ENCODE measurements at regions not wholly inside any gene's neighbourhood (a gene's known extent, or its start where the extent isn't known, plus 50 kb on each side); places are given as distances from the start of the nearest gene placed in this dataset.

DNA sequence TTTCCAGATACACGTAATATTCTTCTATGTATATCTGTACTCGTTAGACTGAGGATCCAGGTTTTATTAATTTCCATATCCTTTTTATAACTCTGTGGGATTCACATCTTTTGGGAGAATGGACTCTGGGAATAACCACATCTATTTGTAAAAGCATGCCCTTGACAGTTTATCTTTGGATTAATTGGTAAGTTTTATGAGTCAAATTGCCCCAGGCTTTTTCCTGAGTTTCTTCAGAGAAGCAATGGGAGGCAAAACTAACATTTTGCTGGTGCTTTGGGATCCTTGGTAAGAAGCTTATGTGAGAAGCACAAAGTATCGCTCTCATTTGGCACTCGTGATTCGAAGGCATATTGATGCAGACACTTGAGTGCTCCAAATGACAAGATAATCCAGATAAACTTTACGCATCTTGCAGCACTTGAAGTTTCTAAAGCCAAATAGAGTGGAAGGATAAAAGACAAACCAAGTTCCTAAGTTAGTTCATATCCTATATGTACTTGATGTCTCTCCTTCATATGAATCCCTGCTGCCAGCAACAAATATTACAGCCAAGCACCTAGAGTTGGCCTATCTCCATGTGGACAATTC, 324.7 kb downstream of the TLE4 start:
- BruUV-seq (replicated peaks), result no TSS peak
- CTCF ChIA-PET, result interaction anchor here (0.6 kb wide), 1 partner anchor 14 kb away, joined by 3 read pairs; no protein-coding TSS in a partner anchor
- Mint-ChIP-seq H3K9me3 (ENCODE audit: unreplicated experiment) (no peaks in the 10 kb centered on the region), H3K4me1 (ENCODE audit: insufficient read depth, unreplicated experiment) (peaks cover 4% of the 10 kb centered on the region), H3K27me3 (ENCODE audit: insufficient read depth, unreplicated experiment) (no peaks in the 10 kb centered on the region), H3K27ac (ENCODE audit: low read depth, unreplicated experiment) (no peak overlapping the region), H3K4me3 (ENCODE audit: unreplicated experiment) (no peak overlapping the region), H3K36me3 (ENCODE audit: insufficient read depth, unreplicated experiment) (no peaks in the 10 kb centered on the region)
- peak; percentile 60 for DNase-seq (ENCODE audit: unreplicated experiment)
- TF ChIP-seq, protein P1, sequence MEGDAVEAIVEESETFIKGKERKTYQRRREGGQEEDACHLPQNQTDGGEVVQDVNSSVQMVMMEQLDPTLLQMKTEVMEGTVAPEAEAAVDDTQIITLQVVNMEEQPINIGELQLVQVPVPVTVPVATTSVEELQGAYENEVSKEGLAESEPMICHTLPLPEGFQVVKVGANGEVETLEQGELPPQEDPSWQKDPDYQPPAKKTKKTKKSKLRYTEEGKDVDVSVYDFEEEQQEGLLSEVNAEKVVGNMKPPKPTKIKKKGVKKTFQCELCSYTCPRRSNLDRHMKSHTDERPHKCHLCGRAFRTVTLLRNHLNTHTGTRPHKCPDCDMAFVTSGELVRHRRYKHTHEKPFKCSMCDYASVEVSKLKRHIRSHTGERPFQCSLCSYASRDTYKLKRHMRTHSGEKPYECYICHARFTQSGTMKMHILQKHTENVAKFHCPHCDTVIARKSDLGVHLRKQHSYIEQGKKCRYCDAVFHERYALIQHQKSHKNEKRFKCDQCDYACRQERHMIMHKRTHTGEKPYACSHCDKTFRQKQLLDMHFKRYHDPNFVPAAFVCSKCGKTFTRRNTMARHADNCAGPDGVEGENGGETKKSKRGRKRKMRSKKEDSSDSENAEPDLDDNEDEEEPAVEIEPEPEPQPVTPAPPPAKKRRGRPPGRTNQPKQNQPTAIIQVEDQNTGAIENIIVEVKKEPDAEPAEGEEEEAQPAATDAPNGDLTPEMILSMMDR (IDR thresholded peaks at IDR 0.05; ENCODE audit: unreplicated experiment), result no peak
- intact Hi-C loops (cut with micrococcal nuclease), result no loop called here
- POLR2A ChIA-PET, result interaction anchor here (0.7 kb wide), 1 partner anchor 9 kb away, joined by 3 read pairs; no protein-coding TSS in a partner anchor

DNA sequence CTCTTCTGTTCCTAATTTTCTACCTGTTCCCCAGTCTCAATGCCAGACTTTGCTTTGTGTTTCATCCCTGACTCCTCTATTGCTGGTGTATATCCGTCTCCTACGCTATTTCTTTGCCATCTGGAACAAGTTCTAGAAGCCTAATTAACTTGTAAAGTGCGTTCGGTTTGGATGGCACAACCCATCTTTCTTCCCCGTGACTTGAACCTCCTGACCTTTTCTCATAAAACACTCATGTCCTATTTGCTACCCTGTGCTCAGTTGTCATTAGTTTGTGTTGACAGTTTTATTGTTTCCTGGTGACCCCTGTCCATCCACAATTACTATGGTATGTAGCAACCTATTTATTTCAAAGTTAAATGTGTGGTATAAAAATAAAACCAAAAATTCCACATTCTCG, 323.5 kb downstream of the TLE4 start:
- intact Hi-C loops (cut with micrococcal nuclease), result no loop called here
- no peaks in the 10 kb centered on the region for H3K9me3 Mint-ChIP-seq (ENCODE audit: unreplicated experiment)
- CTCF ChIA-PET, result no interaction called here
- H3K27me3 Mint-ChIP-seq (ENCODE audit: insufficient read depth, unreplicated experiment), result no peaks in the 10 kb centered on the region
- TF ChIP-seq, protein P1 (IDR thresholded peaks at IDR 0.05; ENCODE audit: unreplicated experiment), result no peak
- no peak overlapping the region for H3K4me3 Mint-ChIP-seq (ENCODE audit: unreplicated experiment)
- BruUV-seq (replicated peaks), result no TSS peak
- peaks cover 4% of the 10 kb centered on the region for H3K4me1 Mint-ChIP-seq (ENCODE audit: insufficient read depth, unreplicated experiment)
- H3K27ac Mint-ChIP-seq (ENCODE audit: low read depth, unreplicated experiment), result no peak overlapping the region
- POLR2A ChIA-PET, result no interaction called here
- DNase-seq (ENCODE audit: unreplicated experiment), result no peak
- H3K36me3 Mint-ChIP-seq (ENCODE audit: insufficient read depth, unreplicated experiment), result no peaks in the 10 kb centered on the region

DNA sequence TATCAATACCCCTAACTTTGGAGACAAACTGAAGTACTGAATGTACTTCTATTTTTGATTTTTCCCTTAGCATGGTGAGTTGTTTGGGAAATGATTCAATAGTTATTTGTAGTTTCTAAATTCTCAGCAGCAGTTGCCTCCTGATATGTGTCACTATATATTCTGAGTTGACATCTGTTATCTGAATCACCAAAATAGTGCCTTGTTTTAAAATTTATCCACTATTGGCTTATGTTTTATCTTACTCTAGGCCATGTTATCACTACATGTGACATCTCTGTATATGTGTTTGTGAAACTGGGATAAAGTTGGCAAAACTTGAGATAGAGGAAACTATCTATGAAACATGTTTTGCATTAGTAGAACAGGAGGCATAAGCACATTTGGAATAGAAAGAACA, 317.6 kb downstream of the TLE4 start:
- CTCF ChIA-PET, result interaction anchor here (0.6 kb wide), 1 partner anchor 139 kb away, joined by 3 read pairs; no protein-coding TSS in a partner anchor
- H3K4me3 Mint-ChIP-seq (ENCODE audit: unreplicated experiment), result no peak overlapping the region
- DNase-seq (ENCODE audit: unreplicated experiment), result no peak
- no peak overlapping the region for H3K27ac Mint-ChIP-seq (ENCODE audit: low read depth, unreplicated experiment)
- H3K4me1 Mint-ChIP-seq (ENCODE audit: insufficient read depth, unreplicated experiment), result peaks cover 7% of the 10 kb centered on the region
- TF ChIP-seq, protein P1 (IDR thresholded peaks at IDR 0.05; ENCODE audit: unreplicated experiment), result no peak
- H3K36me3 Mint-ChIP-seq (ENCODE audit: insufficient read depth, unreplicated experiment), result no peaks in the 10 kb centered on the region
- intact Hi-C loops (cut with micrococcal nuclease), result no loop called here
- H3K9me3 Mint-ChIP-seq (ENCODE audit: unreplicated experiment), result no peaks in the 10 kb centered on the region
- POLR2A ChIA-PET, result no interaction called here
- BruUV-seq (replicated peaks), result no TSS peak
- H3K27me3 Mint-ChIP-seq (ENCODE audit: insufficient read depth, unreplicated experiment), result no peaks in the 10 kb centered on the region

DNA sequence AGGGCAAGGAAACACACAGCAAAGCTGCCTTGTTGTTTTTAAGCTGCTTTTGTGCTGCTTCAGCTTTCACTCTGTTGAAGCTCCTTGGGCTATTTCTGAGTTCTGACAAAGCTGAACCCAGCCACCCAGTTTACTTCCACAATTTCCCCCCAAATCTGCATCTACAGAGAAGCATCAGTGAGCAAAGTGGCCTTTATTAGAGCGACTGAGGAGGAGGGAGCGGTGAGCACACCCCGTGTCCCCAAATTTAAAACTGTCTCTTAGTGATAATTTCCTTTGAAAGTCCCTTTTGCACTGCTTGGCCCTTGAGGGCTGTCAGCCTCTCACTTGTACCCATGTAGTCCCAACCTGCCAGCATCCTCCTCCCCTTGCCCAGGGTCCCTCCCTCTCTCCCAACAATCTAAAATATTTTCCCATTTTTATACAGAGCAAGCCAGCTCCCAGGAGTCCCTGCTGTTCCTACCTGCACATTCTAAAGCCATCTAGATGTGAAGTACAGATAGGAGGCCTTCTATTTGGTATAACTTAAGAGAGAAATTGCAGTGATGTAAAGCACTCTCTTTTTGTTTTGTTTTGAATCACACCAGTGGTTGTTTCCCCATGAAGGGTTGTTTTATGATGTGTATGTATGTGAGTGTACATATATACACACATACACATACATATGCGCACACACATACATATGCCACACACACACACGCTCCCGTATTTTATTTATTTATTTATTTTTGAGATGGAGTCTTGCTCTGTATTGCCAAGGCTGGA, 313.5 kb downstream of the TLE4 start:
- no peaks in the 10 kb centered on the region for H3K9me3 Mint-ChIP-seq (ENCODE audit: unreplicated experiment)
- peaks cover 7% of the 10 kb centered on the region for H3K4me1 Mint-ChIP-seq (ENCODE audit: insufficient read depth, unreplicated experiment)
- no peaks in the 10 kb centered on the region for H3K27me3 Mint-ChIP-seq (ENCODE audit: insufficient read depth, unreplicated experiment)
- no peak overlapping the region for H3K27ac Mint-ChIP-seq (ENCODE audit: low read depth, unreplicated experiment)
- no peak overlapping the region for H3K4me3 Mint-ChIP-seq (ENCODE audit: unreplicated experiment)
- no TSS peak for BruUV-seq (replicated peaks)
- CTCF ChIA-PET, result no interaction called here
- POLR2A ChIA-PET, result no interaction called here
- TF ChIP-seq, protein P1 (IDR thresholded peaks at IDR 0.05; ENCODE audit: unreplicated experiment), result no peak
- intact Hi-C loops (cut with micrococcal nuclease), result no loop called here
- no peaks in the 10 kb centered on the region for H3K36me3 Mint-ChIP-seq (ENCODE audit: insufficient read depth, unreplicated experiment)
- DNase-seq (ENCODE audit: unreplicated experiment), result no peak

Data from MCF 10A (cell line).